Urothelium cell line (cell line): ENCODE measurements at regions not wholly inside any gene's neighbourhood (a gene's known extent, or its start where the extent isn't known, plus 50 kb on each side); places are given as distances from the start of the nearest gene placed in this dataset.

Source experiments
- DNase-seq: peaks from one replicate; pipeline ENCODE4 v3.0.0; 2011; ENCODE audit warnings: low spot score, mixed read lengths
- FAIRE-seq: peaks from 2 replicates; lab custom pipeline; 2011; peaks lifted over from hg19 to GRCh38; lab: Jason Lieb, UNC

GRCh38 chr18:61756244-61756643 lies 136.6 kb downstream of the RNF152 start:
- FAIRE-seq (no peak), DNase-seq (no peak)

DNA sequence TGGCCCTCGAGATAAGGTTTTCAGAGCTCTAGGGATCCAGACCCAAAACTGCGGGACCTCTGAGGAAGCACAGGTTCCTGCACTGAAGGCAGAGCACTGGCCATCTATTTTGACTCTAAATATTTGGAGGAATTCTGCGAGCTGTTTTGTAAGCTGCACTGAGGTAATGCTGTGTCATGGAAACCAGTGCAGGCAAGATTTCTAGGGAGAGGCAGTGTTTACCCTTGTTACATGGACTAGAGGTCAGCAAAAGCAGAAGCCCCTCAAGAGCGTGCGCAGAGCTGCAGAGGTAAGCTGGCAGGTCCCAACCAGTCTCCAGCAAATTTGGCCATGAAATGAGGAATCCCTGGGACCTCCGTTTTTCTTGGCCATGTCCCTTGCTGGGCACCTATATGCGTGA lies 137.3 kb downstream of the RNF152 start:
- FAIRE-seq, result no peak

DNA sequence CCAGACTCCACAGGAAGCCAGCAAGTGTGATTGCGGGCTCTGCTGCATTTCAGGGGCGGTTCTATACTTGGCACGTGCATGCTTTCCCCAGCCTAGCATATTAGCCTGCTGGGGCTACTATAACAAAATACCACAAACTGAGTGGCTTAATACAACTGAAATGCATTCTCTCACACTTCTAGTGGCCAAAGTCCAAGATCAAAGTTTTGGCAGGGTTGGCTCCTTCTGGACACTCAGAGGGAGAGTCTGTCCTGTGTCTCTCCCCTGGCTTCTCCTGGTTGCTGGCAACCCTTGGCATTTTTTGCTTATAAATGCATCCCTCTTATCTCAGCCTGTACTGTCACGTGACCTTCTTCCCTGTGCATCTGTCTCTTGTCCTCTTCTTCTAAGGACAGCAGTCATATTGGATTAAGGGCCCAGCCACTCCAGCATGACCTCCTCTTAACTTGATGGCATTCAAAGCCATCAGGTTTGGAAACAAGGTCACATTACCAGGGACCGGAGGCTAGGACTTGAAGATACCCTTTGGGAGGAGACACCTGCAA lies 138.7 kb downstream of the RNF152 start:
- FAIRE-seq (no peak), DNase-seq (no peak)

More for the DNA sequence above, 137.3 kb downstream of the RNF152 start:
- no peak for DNase-seq

DNA sequence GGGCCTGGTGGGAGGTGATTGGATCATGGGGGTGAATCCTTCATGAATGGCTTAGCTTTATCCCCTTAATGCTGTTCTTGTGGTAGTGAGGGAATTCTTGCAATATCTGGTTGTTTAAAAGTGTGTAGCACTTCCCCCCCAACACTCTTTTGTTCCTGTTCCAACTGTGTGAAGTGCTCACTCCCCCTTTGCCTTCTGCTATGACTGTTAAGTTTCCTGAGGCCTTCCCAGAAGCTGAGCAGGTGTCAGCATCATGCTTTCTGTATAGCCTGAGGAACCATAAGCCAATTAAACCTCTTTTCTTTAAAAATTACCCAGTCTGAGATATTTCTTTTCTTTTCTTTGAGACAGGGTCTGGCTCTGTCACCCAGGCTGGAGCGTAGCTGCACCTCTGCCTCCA lies 139.4 kb downstream of the RNF152 start:
- DNase-seq (no peak), FAIRE-seq (no peak)

DNA sequence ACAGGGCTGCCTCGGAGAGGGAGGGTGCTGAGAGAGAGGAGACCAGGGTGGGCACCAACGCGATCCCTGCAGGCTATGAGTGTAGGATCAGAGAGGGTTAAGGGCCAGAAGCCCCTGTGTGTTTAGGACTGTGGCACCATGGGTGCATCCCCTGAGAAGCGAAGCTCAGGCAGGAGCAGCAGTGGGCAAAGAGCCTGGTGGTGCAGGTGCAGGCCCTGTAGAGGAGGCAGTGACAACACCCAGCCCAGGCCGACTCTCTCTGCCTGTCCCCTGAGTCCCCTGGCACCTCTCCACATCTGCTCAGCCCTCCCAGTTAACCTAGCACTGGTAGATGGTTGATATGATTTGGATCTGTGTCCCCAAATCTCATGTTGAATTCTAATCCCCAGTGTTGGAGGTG lies 139.8 kb downstream of the RNF152 start:
- FAIRE-seq, result no peak

GRCh38 chr18:61750840-61751668 lies 141.8 kb downstream of the RNF152 start:
- FAIRE-seq (no peak), DNase-seq (no peak)

More for the DNA sequence above, 139.8 kb downstream of the RNF152 start:
- DNase-seq, result no peak

DNA sequence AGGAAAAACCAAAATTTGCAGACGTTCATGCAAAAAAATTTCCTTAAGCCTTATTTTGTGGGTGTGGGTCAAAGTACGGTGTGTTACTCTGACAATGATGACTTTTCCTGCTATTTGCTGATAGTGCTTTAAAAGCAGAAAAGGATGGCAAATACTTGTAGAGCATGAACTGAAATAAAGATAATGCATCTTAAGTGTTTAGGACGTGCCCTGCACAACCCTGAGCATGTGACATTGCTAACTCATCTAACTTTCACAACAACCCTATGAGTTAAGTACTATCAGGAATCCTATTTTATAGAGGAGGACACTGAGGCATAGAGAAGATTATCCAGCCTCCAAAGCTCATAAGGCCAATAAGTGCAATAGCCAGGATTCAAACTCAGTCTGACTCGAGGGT lies 143.3 kb downstream of the RNF152 start:
- DNase-seq, result no peak
- FAIRE-seq, result no peak

- no peak for FAIRE-seq
Measured at GRCh38 chr18:61749031-61749430, 143.8 kb downstream of the RNF152 start.

DNA sequence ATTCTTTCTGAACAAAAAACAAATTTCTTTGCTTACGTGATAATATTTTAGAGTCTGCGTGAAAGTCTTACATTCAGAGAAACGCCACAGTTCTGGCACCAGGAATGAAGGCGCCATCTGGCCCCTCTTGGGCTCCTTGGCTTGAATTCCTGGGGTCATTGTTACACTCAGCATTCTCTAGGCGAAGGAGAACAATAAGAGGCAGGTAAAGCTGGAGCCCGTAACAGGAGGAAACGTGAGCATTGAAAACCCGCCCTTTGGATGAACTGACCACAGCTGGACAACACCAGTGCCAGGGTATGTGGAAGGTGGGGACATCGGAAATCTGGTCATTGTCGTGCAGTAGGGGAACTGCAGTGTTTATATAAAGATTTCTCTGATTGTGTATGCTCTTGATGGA lies 144.8 kb downstream of the RNF152 start:
- FAIRE-seq (no peak), DNase-seq (no peak)

More at GRCh38 chr18:61749031-61749430, 143.8 kb downstream of the RNF152 start:
- no peak for DNase-seq

- no peak for FAIRE-seq
- no peak for DNase-seq
Measured at GRCh38 chr18:61743775-61744531, 148.9 kb downstream of the RNF152 start.

DNA sequence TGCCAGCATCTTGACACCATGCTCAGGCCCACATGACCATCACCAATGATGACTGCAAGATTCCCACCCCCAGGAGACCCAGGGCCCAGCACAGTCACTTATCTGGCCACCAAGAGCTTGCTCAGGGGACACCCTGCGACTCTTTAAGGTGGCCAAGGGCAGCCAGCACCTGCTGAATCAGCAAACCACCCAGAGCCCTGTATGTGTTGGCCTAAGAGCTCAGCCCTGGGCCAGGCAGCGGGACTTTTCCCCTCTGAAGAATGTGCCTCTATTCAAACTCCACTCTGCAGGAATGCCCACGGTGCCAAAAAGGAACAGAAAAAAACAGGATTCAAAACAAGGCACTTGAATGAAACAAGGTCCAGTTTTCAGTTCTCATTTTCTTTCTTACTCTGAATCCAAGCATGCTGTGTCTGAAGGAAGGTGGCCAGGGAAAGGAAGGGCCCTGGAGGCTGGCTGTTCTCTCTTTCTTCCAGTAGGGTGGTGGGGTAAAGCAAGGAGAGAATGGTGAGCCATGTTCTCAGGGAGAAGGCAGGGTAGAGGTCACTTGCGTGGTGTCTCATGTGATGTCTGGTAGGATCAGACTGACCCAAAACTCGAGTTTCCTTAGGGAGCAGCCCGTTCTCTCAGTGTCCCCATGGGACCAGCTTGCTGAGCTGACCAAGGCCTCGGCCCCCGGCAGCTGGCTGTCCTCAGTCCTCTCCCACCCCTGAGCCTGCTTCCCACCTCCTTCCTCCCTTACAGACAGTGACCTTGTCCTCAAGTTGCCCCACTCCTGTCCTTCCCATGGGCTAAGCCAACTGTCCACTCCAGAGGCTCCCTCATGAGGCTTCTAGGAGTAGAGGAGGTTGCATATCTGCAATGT lies 150.0 kb downstream of the RNF152 start:
- no peak for DNase-seq

GRCh38 chr18:61741881-61742454 lies 150.8 kb downstream of the RNF152 start:
- DNase-seq, result no peak

More for the DNA sequence above, 150.0 kb downstream of the RNF152 start:
- FAIRE-seq, result no peak

GRCh38 chr18:61738488-61738887 lies 154.3 kb downstream of the RNF152 start:
- DNase-seq, result no peak
- FAIRE-seq, result no peak

More at GRCh38 chr18:61741881-61742454, 150.8 kb downstream of the RNF152 start:
- no peak for FAIRE-seq

- DNase-seq (no peak), FAIRE-seq (no peak)
Measured at GRCh38 chr18:61738042-61738441, 154.8 kb downstream of the RNF152 start.

DNA sequence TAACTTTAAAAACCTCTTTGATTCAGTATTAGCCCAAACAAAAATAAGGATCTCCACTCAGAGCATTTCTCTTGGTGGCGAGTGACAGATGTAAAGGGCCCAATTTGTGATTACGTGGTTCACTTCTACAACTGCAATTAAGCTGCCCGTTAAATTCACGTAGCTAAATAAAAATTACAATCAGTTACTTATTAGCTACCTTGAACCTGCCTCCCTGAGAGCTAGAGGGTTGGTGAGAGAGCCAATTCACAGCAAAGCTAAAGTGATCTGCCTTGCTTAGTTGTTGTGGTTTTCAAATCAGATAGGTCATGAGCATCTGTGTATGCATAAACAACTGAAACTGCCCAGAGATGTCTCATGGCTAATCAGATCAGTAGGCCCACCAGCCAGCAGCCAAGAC lies 156.7 kb downstream of the RNF152 start:
- DNase-seq (no peak), FAIRE-seq (no peak)

GRCh38 chr18:61735564-61736102 lies 157.2 kb downstream of the RNF152 start:
- DNase-seq (no peak), FAIRE-seq (no peak)

DNA sequence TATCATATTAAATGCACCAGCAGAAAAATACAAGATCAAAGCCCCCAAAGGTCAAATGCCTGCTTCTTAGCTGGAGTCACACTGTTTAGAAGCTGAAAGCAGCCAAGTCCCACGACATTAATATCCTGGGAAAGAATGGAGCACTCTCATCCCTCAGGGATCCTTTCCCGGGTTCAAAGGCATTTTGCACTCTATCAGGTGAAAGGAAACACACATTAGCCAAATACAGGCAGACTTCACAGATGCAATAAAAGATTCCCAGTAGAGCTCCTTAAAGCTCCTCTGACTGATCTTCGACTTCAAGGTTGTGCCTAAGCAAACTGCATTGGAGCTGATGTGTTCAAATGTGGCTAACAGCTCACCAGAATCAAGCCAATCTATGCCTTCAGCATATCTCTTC lies 158.4 kb downstream of the RNF152 start:
- no peak for DNase-seq
- FAIRE-seq, result no peak

- FAIRE-seq, result no peak
- no peak for DNase-seq
Measured at GRCh38 chr18:61732854-61733253, 160.0 kb downstream of the RNF152 start.

DNA sequence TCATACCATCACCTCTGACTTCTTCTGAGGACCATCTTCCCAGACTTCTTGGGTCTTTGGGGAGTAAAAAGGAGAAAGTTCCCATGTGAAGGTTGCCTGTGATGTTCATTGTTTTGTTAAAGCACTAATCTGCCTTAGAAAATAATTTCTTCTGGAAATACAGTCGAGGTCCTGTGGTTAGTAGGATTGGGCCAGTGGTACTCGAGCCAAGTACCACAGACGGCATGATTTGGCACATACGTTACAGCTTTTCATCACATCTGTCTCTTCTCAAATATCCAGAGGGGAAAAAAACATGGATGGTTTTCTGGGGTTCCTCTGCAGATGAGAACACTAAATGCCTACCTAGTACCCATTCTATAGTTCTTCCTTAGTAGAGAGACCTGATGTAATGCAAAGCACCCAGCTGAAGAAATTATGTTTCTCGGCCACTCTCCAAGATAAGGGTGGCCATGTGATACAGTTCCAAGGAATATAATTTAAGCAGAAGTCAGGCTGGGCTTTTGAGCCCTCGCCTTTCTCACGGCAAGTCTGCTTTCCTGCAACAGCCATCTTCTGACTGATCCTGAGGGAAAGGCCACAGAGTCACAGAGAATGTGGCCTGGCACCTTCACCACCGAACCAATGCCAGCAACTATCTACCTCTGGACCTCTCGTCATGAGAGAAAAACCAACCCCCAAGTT lies 161.0 kb downstream of the RNF152 start:
- DNase-seq, result no peak
- FAIRE-seq, result no peak

DNA sequence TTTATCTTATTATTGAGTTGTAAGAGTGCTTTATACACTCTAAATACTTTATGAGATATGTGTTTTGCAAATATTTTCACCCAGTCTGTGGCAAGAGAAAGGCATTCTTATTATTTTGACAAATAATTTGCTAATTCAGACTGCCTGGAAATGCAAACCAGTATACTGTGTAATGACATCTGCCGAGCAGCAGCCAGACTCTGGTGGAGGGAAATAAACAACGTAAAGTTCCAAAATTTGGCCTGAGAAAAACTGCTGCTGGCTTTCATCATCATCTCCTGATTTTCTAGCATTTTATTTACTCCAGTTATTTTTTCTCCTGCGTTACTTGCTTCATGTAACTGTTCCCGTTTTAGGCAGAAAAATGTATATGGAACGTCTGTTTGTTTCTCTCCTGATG lies 161.6 kb downstream of the RNF152 start:
- FAIRE-seq (no peak), DNase-seq (no peak)
